ENCODE measurements at regions not wholly inside any gene's neighbourhood (a gene's known extent, or its start where the extent isn't known, plus 50 kb on each side); places are given as distances from the start of the nearest gene placed in this dataset.

DNA sequence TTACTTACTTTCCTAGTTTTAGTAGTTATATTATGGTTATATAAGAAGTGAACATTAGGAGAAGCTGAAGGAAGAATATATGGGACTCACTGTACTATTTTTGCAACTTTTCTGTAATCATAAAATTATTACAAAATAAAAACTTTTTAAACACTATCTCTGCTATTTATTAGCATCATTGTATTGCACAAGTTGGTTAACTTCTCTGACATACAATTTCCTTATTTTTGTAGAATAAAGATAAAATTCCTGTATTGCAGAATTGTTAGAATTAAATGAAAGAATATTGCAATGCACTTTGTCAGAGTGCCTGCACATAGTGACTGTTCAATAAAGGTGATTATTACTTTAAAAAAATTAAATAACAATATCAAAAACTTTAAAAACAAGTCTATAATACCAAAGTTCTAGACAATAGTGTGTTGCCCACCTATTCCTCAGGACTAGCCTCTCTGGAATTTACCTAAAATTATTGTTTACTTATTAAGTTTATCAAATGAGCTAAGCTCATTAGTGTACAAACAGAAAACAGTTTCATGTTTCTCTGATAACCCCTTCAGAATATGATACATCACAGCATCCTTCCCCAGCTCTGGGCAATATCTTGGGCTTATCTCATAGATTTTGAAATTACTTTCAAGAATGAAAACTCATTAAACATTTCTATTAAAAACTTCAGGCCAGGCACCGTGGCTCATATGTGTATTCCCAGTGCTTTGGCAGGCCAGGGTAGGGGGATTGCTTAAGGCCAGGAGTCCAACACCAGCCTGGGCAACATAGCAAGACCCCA is 77.4 kb upstream of the TMPO start:
- in situ Hi-C loops (cut with MboI) (loop anchor here (25.0 kb wide), 1 partner anchor 549 kb away; no protein-coding TSS in a partner anchor), intact Hi-C loops (cut with micrococcal nuclease; ENCODE audit: unreplicated experiment) (no loop called here)
- TF ChIP-seq CREB1 (IDR thresholded peaks at IDR 0.05; ENCODE audit: low read depth): no peak
- TF ChIP-seq, protein P1, sequence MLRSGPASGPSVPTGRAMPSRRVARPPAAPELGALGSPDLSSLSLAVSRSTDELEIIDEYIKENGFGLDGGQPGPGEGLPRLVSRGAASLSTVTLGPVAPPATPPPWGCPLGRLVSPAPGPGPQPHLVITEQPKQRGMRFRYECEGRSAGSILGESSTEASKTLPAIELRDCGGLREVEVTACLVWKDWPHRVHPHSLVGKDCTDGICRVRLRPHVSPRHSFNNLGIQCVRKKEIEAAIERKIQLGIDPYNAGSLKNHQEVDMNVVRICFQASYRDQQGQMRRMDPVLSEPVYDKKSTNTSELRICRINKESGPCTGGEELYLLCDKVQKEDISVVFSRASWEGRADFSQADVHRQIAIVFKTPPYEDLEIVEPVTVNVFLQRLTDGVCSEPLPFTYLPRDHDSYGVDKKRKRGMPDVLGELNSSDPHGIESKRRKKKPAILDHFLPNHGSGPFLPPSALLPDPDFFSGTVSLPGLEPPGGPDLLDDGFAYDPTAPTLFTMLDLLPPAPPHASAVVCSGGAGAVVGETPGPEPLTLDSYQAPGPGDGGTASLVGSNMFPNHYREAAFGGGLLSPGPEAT (IDR thresholded peaks at IDR 0.05; ENCODE audit: low read depth): no peak
- TF ChIP-seq, protein P2, sequence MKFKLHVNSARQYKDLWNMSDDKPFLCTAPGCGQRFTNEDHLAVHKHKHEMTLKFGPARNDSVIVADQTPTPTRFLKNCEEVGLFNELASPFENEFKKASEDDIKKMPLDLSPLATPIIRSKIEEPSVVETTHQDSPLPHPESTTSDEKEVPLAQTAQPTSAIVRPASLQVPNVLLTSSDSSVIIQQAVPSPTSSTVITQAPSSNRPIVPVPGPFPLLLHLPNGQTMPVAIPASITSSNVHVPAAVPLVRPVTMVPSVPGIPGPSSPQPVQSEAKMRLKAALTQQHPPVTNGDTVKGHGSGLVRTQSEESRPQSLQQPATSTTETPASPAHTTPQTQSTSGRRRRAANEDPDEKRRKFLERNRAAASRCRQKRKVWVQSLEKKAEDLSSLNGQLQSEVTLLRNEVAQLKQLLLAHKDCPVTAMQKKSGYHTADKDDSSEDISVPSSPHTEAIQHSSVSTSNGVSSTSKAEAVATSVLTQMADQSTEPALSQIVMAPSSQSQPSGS (IDR thresholded peaks at IDR 0.05; ENCODE audit: low read length): no peak
- no peak for TF ChIP-seq SMAD5 (IDR thresholded peaks at IDR 0.05; ENCODE audit: low read depth)
- TF ChIP-seq ATF7 (IDR thresholded peaks at IDR 0.05; ENCODE audit: low read depth): no peak
- no peak for TF ChIP-seq ZNF207 (IDR thresholded peaks at IDR 0.05; ENCODE audit: borderline replicate concordance)
- TF ChIP-seq MEF2A (IDR thresholded peaks at IDR 0.05; ENCODE audit: insufficient read depth, low read depth, low read length): no peak
- TF ChIP-seq EZH2 (IDR thresholded peaks at IDR 0.05; ENCODE audit: borderline replicate concordance, control insufficient read depth, low read depth, low read length): no peak
- no peak for TF ChIP-seq KAT2A (conservative IDR thresholded peaks at IDR 0.05; ENCODE audit: control insufficient read depth, low read depth, low read length)
- TF ChIP-seq, protein P3, sequence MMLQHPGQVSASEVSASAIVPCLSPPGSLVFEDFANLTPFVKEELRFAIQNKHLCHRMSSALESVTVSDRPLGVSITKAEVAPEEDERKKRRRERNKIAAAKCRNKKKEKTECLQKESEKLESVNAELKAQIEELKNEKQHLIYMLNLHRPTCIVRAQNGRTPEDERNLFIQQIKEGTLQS (IDR thresholded peaks at IDR 0.05; ENCODE audit: borderline replicate concordance, extremely low read depth, low read depth, low read length): no peak
- TF ChIP-seq MTA3 (IDR thresholded peaks at IDR 0.05; ENCODE audit: borderline replicate concordance, low read length): no peak
- TF ChIP-seq, protein P4, sequence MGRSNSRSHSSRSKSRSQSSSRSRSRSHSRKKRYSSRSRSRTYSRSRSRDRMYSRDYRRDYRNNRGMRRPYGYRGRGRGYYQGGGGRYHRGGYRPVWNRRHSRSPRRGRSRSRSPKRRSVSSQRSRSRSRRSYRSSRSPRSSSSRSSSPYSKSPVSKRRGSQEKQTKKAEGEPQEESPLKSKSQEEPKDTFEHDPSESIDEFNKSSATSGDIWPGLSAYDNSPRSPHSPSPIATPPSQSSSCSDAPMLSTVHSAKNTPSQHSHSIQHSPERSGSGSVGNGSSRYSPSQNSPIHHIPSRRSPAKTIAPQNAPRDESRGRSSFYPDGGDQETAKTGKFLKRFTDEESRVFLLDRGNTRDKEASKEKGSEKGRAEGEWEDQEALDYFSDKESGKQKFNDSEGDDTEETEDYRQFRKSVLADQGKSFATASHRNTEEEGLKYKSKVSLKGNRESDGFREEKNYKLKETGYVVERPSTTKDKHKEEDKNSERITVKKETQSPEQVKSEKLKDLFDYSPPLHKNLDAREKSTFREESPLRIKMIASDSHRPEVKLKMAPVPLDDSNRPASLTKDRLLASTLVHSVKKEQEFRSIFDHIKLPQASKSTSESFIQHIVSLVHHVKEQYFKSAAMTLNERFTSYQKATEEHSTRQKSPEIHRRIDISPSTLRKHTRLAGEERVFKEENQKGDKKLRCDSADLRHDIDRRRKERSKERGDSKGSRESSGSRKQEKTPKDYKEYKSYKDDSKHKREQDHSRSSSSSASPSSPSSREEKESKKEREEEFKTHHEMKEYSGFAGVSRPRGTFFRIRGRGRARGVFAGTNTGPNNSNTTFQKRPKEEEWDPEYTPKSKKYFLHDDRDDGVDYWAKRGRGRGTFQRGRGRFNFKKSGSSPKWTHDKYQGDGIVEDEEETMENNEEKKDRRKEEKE (IDR thresholded peaks at IDR 0.05): no peak
- TF ChIP-seq HDAC2 (IDR thresholded peaks at IDR 0.05): no peak
- no peak for TF ChIP-seq FOXM1 (IDR thresholded peaks at IDR 0.05; ENCODE audit: low read depth, low read length)
- no peak for TF ChIP-seq ZNF622 (IDR thresholded peaks at IDR 0.05)
- CTCF ChIA-PET: interaction anchor here (1.9 kb wide), 1 partner anchor 13 kb away, joined by 7 read pairs; no protein-coding TSS in a partner anchor
- ATAC-seq (no peak), FAIRE-seq (no peak), DNase-seq (ENCODE audit: low read depth, low spot score) (no peak)
- Histone ChIP-seq H3K36me3 (ENCODE audit: control insufficient read depth in 2 of 2, insufficient read depth in 2 of 2, low read length in 1 of 2) (no peaks in the 10 kb centered on the region), H3K4me2 (ENCODE audit: control insufficient read depth, insufficient read depth) (no peak overlapping the region), H3K4me1 (ENCODE audit: control insufficient read depth, insufficient read depth, low read length) (no peaks in the 10 kb centered on the region), H2AFZ (ENCODE audit: control insufficient read depth, low read depth, low read length) (no peak overlapping the region), H3K4me3 (no peak overlapping the region), H3K27me3 (replicated peaks in 1 of 2; ENCODE audit: control insufficient read depth in 2 of 2, insufficient read depth in 2 of 2, low read length in 1 of 2) (no peaks in the 10 kb centered on the region), H4K20me1 (ENCODE audit: control insufficient read depth, insufficient read depth) (no peaks in the 10 kb centered on the region), H3K9ac (ENCODE audit: control insufficient read depth, insufficient read depth, low read length) (no peak overlapping the region), H3K79me2 (ENCODE audit: control insufficient read depth, insufficient read depth, low read length) (no peaks in the 10 kb centered on the region), H3K27ac (ENCODE audit: control insufficient read depth, insufficient read depth) (no peak overlapping the region), H3K9me3 (replicated peaks; ENCODE audit: control insufficient read depth, insufficient read depth, low read length) (no peaks in the 10 kb centered on the region)
- SMC1A ChIA-PET (ENCODE audit: uncharacterized antibody, unreplicated experiment): interaction anchor here (1.1 to 1.4 kb wide), 2 partner anchors 10 to 31 kb away, joined by 3 read pairs; no protein-coding TSS in a partner anchor
- POLR2A ChIA-PET: no interaction called here
- RAD21 ChIA-PET (ENCODE audit: unreplicated experiment): no interaction called here
- WGBS (ENCODE audit: insufficient coverage, insufficient replicate concordance, low lambda C conversion rate, missing lambda C conversion rate): 6% methylated on average over 1 of the region's 1 CpG
- BruUV-seq (replicated peaks): no TSS peak
